HepG2 (cell line): ENCODE measurements at regions not wholly inside any gene's neighbourhood (a gene's known extent, or its start where the extent isn't known, plus 50 kb on each side); places are given as distances from the start of the nearest gene placed in this dataset.
"Not testable (repeated sequence)": the region's sequence is repeated elsewhere in the genome, so short reads cannot be mapped to it uniquely, and the experiment has no call there.

ENCODE experiments used
- ASH2L ChIP-seq: fragments of 300-600, 200-600 bp; sonication (generic); IDR thresholded peaks from 2 replicates; pipeline ENCODE4 v1.7.0; 2017; ENCODE audit warnings: low read depth, mild to moderate bottlenecking, moderate library complexity, mixed read lengths, low read length; ENCODE audit not compliant: insufficient read length
- CBX1 ChIP-seq: IDR thresholded peaks from one replicate; pipeline ENCODE4 v1.6.1; 2016; ENCODE audit warnings: antibody characterized with exemption, low read depth
- CTCF ChIP-seq: sonication (generic); formaldehyde crosslinking; IDR thresholded peaks from 2 replicates; pipeline ENCODE4 v1.5.0; 2020; ENCODE audit warnings: mild to moderate bottlenecking, missing genetic modification reagents, moderate library complexity
- EP300 ChIP-seq, 3 experiments: sonication (generic) in 1 of 3; formaldehyde crosslinking in 1 of 3; IDR thresholded peaks; 2 replicates each; pipeline versions ENCODE4 v1.5.1 to v1.6.1; 2011 to 2020; ENCODE audit warnings: low read depth in 2 of 3, low read length in 2 of 3, borderline replicate concordance in 1 of 3, improper control_type of control experiment in 1 of 3, mild to moderate bottlenecking in 1 of 3, missing genetic modification reagents in 1 of 3, moderate library complexity in 1 of 3
- RFX5 ChIP-seq: IDR thresholded peaks from 2 replicates; pipeline ENCODE4 v1.6.1; 2011; ENCODE audit warnings: low read depth, low read length, improper control_type of control experiment
- TOPORS ChIP-seq: sonication (generic); formaldehyde crosslinking; IDR thresholded peaks from 2 replicates; pipeline ENCODE4 v1.8.0; 2023; ENCODE audit warnings: mild to moderate bottlenecking, missing genetic modification reagents
- ZNF121 ChIP-seq: sonication (generic); formaldehyde crosslinking; IDR thresholded peaks from 2 replicates; pipeline ENCODE4 v1.5.0; 2020; ENCODE audit warnings: mild to moderate bottlenecking, missing genetic modification reagents
- ZNF652 ChIP-seq: IDR thresholded peaks from 2 replicates; pipeline ENCODE4 v1.6.1; 2016; ENCODE audit warnings: low read depth, borderline replicate concordance
- ZNF790 ChIP-seq: sonication (generic); formaldehyde crosslinking; IDR thresholded peaks from 2 replicates; pipeline ENCODE4 v1.8.0; 2022; ENCODE audit warnings: missing genetic modification reagents, mild to moderate bottlenecking, borderline replicate concordance

- TF ChIP-seq ZNF121 (CRISPR knock-in tag); ZNF790; TOPORS (CRISPR knock-in tag); CBX1; ASH2L; RFX5; CTCF (CRISPR knock-in tag); EP300 (IDR thresholded peaks at IDR 0.05; ENCODE audit: low read depth in 2 of 2, low read length in 2 of 2); EP300 (CRISPR knock-in tag; IDR thresholded peaks at IDR 0.05; ENCODE audit: borderline replicate concordance); ZNF652: not testable (repeated sequence)
Measured at GRCh38 chr3:75241226-75241962, 422.7 kb upstream of the FRG2C start.
